Coronary artery (tissue), 2 donors: ENCODE measurements at regions not wholly inside any gene's neighbourhood (a gene's known extent, or its start where the extent isn't known, plus 50 kb on each side); places are given as distances from the start of the nearest gene placed in this dataset.
"Not testable (repeated sequence)": the region's sequence is repeated elsewhere in the genome, so short reads cannot be mapped to it uniquely, and the experiment has no call there.

ENCODE experiments used
- DNase-seq: peaks from one replicate; pipeline ENCODE4 v3.0.0-alpha.2; 2017; ENCODE audit warnings: low spot score
- H3K27ac ChIP-seq, 2 donors: fragments of 200-600 bp; sonication (generic); one replicate each; pipeline ENCODE4 v1.5.1; 2016 to 2019
- H3K4me3 ChIP-seq: fragments of 200-600 bp; sonication (generic); 2 replicates; pipeline ENCODE4 v1.5.1; 2016; ENCODE audit warnings: mild to moderate bottlenecking, moderate library complexity
- TF ChIP-seq, protein P1 (sequence below): fragments of 200-600 bp; sonication (generic); IDR thresholded peaks from one replicate; pipeline ENCODE4 v1.5.1; 2019; ENCODE audit warnings: antibody characterized with exemption

DNA sequence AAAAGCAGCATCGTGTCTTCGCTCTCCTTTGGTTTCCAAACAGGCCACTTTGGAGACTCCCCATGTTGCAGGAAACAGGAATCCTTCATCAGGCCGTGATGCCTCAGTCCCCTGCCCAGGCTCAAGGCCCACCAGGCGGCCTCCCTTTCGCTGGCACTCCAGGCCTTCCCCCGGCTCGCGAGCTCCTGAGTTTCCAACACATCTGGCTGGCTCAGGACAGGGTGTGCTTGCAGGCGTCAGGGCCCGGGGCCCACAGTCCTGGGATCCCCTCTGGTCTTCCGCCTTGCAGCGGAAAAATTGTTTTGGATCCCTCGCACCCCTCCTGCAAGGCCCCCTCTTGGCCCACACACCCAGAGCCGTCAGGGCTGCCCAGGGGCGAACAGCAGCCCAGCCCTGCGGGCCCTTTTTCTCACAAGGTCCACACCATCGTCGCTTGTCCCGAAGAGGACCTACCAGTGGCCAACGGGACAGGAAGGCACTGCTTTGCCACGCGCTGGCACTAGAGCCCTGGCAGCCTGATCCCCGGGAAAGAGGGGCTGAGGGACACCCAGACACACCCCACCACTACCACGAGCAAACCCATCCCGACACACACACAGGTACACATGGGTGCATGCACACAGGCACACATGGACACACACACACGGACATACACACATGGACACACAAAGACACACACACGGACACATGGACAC is 1930.9 kb upstream of the DEFB115 start:
- DNase-seq = no peak
- Histone ChIP-seq H3K4me3 (no peak overlapping the region), H3K27ac (no peak overlapping the region)
- TF ChIP-seq, protein P1, sequence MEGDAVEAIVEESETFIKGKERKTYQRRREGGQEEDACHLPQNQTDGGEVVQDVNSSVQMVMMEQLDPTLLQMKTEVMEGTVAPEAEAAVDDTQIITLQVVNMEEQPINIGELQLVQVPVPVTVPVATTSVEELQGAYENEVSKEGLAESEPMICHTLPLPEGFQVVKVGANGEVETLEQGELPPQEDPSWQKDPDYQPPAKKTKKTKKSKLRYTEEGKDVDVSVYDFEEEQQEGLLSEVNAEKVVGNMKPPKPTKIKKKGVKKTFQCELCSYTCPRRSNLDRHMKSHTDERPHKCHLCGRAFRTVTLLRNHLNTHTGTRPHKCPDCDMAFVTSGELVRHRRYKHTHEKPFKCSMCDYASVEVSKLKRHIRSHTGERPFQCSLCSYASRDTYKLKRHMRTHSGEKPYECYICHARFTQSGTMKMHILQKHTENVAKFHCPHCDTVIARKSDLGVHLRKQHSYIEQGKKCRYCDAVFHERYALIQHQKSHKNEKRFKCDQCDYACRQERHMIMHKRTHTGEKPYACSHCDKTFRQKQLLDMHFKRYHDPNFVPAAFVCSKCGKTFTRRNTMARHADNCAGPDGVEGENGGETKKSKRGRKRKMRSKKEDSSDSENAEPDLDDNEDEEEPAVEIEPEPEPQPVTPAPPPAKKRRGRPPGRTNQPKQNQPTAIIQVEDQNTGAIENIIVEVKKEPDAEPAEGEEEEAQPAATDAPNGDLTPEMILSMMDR = no peak

DNA sequence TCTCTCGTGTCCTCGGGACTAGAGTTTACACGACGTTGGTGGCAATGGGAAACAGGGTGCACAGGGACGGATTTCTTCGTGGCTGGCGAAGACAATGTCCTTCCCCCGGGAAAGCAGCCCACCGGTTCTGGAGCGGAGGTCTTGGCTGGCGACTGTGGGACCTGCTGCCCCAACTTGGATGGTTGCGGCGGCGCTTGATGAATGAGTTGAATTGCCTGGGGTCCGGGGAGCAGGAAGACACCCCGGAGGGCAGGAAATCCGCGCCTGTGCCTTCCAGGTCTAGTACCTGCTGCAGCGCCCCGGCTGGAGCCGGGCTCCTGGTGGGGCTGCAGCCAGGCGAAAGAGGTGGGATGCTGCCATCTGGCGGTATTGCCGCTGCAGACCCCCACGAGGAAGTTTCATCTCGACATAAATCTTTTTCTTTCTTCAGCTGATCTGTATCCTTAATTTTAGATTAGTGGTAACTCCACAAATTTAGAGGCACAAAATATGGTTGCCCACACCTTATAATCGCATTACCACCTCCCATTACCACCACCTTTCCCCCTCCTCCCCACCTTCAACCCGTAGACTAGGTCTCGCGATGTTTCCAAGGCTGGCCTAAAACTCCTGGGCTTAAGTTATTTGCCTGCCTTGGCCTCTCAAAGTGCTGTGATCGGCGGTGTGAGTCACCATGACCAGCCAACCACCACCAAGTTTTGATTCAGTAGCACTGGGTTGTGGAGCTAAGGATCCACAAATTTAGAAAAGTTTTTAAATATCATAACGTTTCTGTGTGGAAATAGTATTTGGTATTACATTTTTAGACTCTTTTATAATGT is 1929.7 kb upstream of the DEFB115 start:
- not testable (repeated sequence) for H3K4me3 ChIP-seq, H3K27ac ChIP-seq, DNase-seq
- TF ChIP-seq, protein P1 = peak; percentile 18

DNA sequence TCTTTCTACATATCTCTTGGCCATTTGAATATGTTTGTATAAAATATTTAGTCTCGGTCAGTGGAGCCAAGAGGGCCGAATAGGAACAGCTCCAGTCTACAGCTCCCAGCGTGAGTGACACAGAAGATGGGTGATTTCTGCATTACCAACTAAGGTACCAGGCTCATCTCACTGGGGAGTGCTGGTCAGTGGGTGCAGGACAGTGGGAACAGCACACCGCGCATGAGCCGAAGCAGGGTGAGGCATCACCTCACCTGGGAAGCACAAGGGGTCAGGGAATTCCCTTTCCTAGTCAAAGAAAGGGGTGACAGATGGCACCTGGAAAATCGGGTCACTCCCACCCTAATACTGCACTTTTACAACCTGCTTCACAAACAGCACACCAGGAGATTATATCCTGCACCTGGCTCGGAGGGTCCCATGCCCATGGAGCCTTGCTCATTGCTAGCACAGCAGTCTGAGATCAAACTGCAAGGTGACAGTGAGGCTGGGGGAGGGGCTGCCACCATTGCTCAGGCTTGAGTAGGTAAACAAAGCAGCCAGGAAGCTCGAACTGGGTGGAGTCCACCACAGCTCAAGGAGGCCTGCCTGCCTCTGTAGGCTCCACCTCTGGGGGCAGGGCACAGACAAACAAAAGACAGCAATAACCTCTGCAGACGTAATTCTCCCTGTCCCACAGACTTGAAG is 1926.9 kb upstream of the DEFB115 start:
- not testable (repeated sequence) for H3K4me3 ChIP-seq, DNase-seq, H3K27ac ChIP-seq

DNA sequence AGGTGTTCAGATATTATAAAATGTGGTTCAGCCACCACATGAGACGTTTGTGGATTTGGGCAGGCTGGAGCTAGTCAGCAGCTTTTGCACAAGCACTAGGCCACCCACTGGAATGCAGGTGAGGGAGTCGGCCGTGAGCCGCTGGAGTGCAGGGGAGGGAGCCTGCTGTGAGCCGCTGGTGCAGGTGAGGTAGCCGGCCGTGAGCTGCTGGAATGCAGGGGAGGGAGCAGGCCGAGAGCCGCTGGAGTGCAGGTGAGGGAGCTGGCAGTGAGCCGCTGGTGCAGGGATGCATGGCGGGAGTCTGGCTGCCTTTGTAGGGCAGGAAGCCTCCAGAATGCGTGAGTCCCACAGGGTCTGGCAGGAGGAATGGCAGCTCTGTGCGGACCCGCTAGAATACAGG is 1907.6 kb upstream of the DEFB115 start:
- TF ChIP-seq, protein P1 = no peak
- Histone ChIP-seq H3K4me3 (no peak overlapping the region), H3K27ac (no peak overlapping the region)
- DNase-seq = no peak

DNA sequence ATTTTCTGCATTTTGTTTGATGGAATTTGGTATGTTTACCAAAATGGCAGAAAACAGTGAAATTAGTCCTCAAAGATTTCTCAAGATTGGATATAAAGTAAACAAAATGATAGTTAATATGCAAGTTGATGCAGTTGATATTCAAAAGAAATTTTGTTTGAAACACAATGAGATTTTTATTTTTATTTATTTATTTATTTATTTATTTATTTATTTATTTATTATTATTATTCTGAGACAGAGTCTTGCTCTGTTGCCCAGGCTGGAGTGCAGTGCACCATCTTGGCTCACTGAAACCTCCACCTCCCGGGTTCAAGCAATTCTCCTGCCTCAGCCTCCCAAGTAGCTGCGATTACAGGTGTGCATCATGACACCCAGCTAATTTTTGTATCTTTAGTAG is 1881.5 kb upstream of the DEFB115 start:
- H3K4me3 ChIP-seq, H3K27ac ChIP-seq, DNase-seq: not testable (repeated sequence)

DNA sequence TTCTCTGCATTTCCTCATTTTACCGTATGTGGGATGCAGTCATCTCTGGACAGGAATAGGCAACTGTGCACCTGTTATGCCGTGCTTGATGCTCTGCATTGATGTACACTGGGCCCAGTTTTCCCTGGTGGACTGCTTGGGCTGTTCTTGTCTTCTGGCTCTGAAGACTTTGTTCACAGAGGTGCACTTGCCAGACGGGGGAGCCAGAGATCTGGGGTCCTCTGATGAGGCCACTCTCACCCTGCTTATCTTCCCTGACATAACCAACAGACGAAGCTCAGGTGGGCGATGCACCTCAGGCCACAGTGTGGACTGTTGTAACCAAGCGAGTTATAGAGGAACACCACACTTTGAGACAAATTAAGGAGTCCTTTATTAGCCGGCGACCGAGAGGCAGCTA is 1864.6 kb upstream of the DEFB115 start:
- DNase-seq, H3K4me3 ChIP-seq, H3K27ac ChIP-seq: not testable (repeated sequence)

DNA sequence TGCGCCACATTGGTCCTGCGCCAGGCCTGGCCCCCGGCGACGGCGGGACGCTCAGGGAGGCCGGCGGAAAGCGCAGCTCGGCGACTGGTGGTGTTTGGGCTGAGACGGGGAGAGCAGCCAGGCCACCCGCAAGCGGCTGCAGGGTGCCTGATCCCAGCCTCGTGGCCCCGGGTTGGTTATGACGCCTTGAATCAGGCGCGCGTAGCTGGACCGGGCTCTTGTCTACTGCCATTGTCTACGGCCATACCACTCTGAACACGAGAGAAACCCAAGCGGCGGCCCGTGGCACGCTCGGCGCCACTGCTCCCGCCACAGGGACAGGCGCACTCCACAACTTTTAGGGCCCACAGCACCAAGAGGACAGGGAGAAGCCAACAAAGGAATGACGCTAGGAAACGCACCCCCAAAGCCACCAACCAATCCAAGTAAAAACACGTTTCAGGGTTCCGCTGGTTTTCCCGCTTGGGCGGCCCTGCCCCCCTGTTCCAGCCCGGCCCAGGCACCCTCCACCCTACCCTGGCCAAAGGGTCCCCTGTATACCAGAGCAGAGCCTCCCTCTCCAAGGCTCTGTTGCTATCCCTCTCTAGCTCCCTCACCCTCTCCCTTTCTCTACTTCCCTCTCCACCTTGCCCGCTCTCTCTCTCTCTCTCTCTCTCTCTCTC is 1849.3 kb upstream of the DEFB115 start:
- no peak overlapping the region for H3K4me3 ChIP-seq
- DNase-seq = no peak
- TF ChIP-seq, protein P1 = no peak

DNA sequence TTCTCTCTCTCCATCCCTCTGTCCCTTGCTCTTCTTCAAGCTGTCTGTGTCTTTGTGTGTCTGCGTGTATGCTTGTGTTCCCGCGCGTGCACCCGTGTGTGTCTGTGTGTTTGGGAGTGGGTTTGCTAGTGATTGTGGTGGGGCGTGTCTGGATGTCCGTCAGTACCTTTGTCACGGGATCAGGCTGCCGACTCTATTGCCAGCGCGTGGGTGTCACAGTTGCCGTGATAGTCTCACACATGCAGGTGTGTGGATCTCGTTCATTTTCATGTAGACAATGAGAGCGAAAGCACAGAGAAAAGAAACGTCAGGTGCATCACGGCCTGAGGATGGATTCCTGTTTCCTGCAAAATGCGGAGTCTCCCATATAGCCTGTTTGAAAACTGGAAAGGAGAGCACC is 1848.8 kb upstream of the DEFB115 start:
- DNase-seq, H3K4me3 ChIP-seq, H3K27ac ChIP-seq: not testable (repeated sequence)

More for the DNA sequence above, 1849.3 kb upstream of the DEFB115 start:
- no peak overlapping the region for H3K27ac ChIP-seq

DNA sequence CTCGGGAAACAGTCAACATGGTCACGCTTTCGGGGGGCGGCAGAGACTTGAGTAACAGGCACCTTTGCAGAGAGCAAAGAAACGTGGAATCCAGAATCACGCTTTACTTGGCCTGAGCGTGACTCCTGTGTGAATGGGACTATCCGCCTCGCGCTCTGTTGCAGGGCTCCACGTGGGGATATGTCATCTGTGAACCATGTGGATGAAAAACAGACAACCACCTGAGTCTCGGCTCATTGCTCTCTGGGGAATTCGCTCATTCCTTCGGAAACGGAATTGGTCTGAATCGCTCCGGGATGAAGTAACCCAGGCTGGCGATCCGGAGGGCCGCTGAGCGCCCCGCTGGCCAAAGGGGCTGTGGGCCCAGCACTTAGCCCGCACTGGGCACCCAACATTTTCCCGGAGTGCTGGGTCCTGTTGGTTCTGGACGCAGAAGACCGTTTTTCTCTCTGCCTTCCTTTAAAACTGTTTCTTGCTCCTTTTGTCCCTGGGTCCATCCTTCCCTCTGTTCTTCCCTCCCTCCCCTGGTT is 1848.2 kb upstream of the DEFB115 start:
- not testable (repeated sequence) for DNase-seq, H3K4me3 ChIP-seq, H3K27ac ChIP-seq
